HG03521 (cell line): ENCODE measurements at regions not wholly inside any gene's neighbourhood (a gene's known extent, or its start where the extent isn't known, plus 50 kb on each side); places are given as distances from the start of the nearest gene placed in this dataset.
A peak's percentile ranks its signal among the peaks of the same experiment; 100 is the strongest.
"Not testable (repeated sequence)": the region's sequence is repeated elsewhere in the genome, so short reads cannot be mapped to it uniquely, and the experiment has no call there.

Experiments used
- ATAC-seq: cut with Tn5 transposase; IDR thresholded peaks from one replicate; pipeline ENCODE4 v1.9.1; 2021; ENCODE audit warnings: mild to moderate bottlenecking, moderate library complexity; ENCODE audit not compliant: unreplicated experiment

DNA sequence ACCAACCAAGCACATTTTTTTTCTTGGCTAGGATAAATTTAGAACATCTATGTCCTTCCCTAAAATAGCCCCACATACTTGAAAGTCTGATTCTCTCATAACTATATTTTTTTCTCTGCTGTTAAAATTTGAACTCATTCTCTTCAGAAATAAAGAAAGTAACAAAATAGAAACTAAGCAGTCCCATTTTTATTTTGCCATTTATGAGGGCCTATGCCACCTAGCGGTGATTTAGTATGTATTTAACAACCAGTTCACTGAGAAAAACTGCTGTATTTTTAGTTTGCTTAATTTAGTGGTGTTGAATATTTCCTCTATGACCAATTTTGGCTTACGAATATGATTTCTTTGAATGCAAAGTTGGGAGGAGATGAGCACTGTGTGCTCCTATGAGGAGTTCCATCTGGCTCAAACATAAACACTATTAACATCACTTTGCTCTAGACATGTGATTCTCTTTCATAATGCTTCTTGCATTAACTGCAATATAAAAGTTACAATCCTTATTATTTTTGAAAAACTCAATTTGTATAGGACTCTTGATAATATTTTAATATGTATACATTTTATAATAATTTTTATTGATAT, 116.6 kb downstream of the SYT15B start:
- not testable (repeated sequence) for ATAC-seq

DNA sequence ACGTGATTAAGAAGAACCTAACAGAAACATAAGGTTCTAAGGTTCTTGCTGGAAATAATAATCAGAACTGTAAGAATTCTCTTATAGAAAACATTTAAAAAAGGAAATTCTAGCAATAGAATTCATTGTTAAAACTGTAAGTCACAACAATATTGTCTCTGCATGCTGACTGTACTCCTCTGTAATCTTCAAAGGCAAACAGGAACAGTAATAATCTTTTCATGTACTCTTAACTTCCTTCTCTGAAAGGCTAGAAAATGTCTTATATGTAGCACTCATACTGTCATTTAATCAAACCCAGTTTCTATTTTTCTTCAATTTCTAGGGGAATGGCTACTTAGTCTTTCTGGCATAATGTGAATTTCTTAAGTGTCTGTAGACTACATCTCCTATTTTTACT, 103.5 kb upstream of the AGAP9 start:
- ATAC-seq, result not testable (repeated sequence)

GRCh38 chr10:47622719-47623118, 99.3 kb upstream of the AGAP9 start:
- not testable (repeated sequence) for ATAC-seq

GRCh38 chr10:47619300-47620012, 96.0 kb upstream of the AGAP9 start:
- not testable (repeated sequence) for ATAC-seq

DNA sequence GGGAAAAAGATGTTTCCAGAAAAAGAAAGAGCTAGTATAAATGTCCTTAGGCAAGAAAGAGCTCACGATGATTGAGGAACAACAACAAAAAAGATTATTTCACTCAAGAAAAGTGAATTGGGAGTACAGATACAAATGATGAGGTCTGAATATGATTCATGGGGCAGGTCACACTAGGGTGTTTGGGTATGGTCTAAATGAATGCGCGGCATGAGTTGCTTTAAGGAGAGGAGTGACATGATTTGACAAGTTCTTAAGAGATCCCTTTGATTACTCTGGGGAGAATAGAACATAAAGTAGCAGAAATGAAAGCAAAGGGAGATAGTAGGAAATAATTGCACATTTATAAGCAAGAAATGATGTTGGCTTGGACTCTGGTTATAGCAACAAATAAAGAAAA, 85.9 kb upstream of the AGAP9 start:
- not testable (repeated sequence) for ATAC-seq

- not testable (repeated sequence) for ATAC-seq
Observed at GRCh38 chr10:47605791-47606773, 82.6 kb upstream of the AGAP9 start.

DNA sequence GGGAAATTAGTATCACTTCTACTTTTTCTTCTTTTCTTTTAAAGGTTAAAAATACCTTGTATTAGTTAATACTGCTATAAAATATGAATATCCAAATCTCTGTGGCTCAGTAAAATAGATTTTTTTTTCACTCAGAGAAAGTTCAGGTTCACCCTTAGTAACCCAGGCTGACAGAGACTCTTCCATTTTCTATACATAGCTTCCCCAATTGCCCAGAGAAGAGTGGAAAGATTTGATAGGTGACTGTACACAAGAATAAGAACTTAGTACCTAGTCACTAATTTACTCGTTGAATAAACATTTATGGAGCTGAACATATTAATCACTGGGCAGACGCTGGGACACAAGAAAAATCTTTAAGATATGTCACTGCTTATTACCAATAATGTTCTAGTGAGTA, 77.2 kb upstream of the AGAP9 start:
- not testable (repeated sequence) for ATAC-seq

GRCh38 chr10:47600127-47600526, 76.7 kb upstream of the AGAP9 start:
- not testable (repeated sequence) for ATAC-seq

DNA sequence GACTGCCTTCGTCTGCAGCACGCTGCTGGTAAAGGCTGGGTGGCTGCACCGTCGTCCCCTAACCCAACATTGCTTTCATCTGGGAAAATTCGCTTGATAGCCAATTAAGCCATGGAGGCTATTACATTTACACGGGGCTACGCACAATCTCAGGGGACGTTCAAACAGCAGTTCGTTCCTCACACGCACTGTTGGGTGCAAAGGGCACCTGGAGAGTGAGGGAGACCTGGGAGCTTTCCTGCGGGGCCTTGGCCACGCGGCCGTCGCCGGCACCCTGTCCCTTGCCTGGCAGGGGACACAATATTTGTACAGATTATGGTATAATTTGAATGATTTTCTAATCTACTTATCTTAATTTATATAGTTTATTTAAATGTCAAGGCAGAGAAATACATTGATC, 76.2 kb upstream of the AGAP9 start:
- ATAC-seq, result not testable (repeated sequence)

- not testable (repeated sequence) for ATAC-seq
Observed at GRCh38 chr10:47593805-47594204, 70.4 kb upstream of the AGAP9 start.

DNA sequence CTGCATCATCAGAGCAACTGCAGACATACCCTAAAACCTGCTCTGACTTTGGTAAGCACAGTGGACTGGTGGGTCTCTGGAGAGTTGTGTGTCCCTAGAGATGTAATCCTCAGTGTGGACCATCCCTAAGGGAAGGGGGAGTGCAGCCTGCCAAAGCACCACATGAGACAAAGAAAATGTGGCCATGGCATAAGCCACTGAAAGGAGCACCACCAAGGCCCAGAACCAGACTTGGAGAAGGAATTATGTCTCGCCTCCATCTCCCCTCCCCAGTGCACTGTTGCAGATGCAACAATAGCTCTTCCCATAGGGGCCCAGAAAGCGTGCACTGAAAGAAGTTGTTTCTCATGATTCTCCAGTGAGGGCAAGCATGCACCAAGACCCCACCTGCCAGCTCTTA, 69.7 kb upstream of the AGAP9 start:
- not testable (repeated sequence) for ATAC-seq

GRCh38 chr10:47590956-47591355, 67.5 kb upstream of the AGAP9 start:
- ATAC-seq, result not testable (repeated sequence)

GRCh38 chr10:47590534-47590933, 67.1 kb upstream of the AGAP9 start:
- not testable (repeated sequence) for ATAC-seq

DNA sequence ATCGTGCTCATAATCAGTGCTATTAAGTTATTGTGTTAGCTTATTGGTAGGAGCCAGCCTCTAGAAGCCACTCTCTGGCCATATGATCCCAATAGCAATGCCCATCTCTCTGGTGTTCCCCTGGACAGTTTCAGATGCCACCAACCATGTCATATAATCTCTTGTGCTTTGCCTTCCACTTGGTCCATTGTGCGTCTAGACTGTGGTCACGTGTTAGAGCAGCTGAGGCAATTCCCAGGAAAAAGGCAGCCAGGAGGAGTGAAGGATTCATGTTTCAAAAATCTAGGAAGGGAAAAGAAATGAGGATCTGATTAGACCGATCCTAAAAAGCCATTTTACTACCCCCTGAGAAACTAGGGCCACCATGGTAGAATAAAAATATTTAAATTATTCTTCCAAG, 58.6 kb upstream of the AGAP9 start:
- ATAC-seq, result not testable (repeated sequence)

GRCh38 chr10:47580063-47580462, 56.6 kb upstream of the AGAP9 start:
- not testable (repeated sequence) for ATAC-seq

DNA sequence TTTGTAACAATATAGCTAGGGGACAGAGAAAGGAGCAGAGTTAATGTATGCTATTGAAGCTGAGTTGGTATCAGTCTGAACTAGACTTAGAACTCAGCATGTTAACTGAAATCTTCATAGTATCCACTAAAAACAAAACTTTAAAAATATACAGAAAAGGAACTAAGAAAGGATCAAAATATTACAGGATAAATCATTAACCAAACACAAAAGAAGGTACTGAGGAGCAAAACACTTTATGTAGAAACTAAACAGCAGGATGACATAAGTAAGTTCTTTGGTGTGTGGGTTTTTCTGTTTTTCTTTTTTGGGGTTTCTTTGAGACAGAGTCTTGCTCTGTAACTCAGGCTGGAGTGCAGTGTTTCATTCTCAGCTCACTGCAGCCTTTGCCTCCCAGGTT, 55.1 kb upstream of the AGAP9 start:
- peak; percentile 78 for ATAC-seq
